Sigmoid colon (tissue), 3 donors: ENCODE measurements at regions not wholly inside any gene's neighbourhood (a gene's known extent, or its start where the extent isn't known, plus 50 kb on each side); places are given as distances from the start of the nearest gene placed in this dataset.

Experiments used
- POLR2A ChIP-seq, 2 donors: fragments of 450-650 bp; IDR thresholded peaks; one replicate each; pipeline ENCODE4 v1.6.1; 2016; ENCODE audit warnings: antibody characterized with exemption in 2 of 2, mild to moderate bottlenecking in 2 of 2, moderate library complexity in 2 of 2
- TF ChIP-seq, protein P1 (sequence below), 4 experiments: fragments of 450-650 bp in 3 of 4; fragments of 200-600 bp in 1 of 4; IDR thresholded peaks; one replicate each; pipeline ENCODE4 v1.5.1; 2016 to 2019; ENCODE audit warnings: antibody characterized with exemption in 4 of 4, mild to moderate bottlenecking in 3 of 4, moderate library complexity in 2 of 4

DNA sequence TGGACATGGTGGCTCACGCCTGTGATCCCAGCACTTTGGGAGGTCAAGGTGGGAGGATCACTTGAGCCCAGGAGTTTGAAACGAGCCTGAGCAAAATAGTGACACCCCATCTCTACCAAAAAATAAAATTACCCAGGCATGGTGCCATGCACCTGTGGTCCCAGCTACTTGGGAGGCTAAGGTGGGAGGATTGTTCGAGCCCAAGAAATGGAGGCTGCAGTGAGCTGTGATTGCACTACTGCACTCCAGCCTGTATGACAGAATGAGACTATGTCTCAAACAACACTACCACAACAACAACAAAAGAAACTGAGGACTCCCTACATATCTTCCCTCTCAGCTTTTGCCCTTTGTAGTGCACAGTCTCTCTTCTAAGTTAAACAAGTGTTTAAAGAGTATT, 53.3 kb upstream of the UPP2 start:
- TF ChIP-seq, protein P1, sequence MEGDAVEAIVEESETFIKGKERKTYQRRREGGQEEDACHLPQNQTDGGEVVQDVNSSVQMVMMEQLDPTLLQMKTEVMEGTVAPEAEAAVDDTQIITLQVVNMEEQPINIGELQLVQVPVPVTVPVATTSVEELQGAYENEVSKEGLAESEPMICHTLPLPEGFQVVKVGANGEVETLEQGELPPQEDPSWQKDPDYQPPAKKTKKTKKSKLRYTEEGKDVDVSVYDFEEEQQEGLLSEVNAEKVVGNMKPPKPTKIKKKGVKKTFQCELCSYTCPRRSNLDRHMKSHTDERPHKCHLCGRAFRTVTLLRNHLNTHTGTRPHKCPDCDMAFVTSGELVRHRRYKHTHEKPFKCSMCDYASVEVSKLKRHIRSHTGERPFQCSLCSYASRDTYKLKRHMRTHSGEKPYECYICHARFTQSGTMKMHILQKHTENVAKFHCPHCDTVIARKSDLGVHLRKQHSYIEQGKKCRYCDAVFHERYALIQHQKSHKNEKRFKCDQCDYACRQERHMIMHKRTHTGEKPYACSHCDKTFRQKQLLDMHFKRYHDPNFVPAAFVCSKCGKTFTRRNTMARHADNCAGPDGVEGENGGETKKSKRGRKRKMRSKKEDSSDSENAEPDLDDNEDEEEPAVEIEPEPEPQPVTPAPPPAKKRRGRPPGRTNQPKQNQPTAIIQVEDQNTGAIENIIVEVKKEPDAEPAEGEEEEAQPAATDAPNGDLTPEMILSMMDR (IDR thresholded peaks at IDR 0.05) = no peak
- no peak for TF ChIP-seq POLR2A (IDR thresholded peaks at IDR 0.05)
